HG02884 (cell line): ENCODE measurements at regions not wholly inside any gene's neighbourhood (a gene's known extent, or its start where the extent isn't known, plus 50 kb on each side); places are given as distances from the start of the nearest gene placed in this dataset.
A peak's percentile ranks its signal among the peaks of the same experiment; 100 is the strongest.
"Not testable (repeated sequence)": the region's sequence is repeated elsewhere in the genome, so short reads cannot be mapped to it uniquely, and the experiment has no call there.

Source experiments
- ATAC-seq: cut with Tn5 transposase; IDR thresholded peaks from one replicate; pipeline ENCODE4 v1.9.1; 2021; ENCODE audit warnings: mild to moderate bottlenecking, moderate library complexity; ENCODE audit not compliant: unreplicated experiment

DNA sequence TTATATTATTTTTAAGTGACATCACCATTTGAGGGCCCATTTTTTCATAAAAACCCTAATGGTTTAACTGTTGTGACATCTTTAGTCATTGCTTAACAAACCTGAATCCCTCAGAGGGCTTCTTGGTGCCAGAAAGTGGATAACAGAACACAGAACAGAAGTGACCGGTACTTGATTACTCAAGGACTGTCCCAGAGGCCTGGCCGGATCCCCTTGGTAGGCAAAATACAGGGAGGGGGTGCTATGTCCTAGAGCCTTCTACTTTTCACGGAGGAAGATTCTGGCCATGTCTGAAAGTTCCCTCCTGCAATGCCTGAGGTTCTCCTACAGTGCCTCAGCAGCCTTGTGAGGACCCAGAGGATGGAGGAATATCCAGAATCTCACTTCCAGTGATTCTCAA lies 94.3 kb upstream of the DCLK2 start:
- ATAC-seq = no peak

DNA sequence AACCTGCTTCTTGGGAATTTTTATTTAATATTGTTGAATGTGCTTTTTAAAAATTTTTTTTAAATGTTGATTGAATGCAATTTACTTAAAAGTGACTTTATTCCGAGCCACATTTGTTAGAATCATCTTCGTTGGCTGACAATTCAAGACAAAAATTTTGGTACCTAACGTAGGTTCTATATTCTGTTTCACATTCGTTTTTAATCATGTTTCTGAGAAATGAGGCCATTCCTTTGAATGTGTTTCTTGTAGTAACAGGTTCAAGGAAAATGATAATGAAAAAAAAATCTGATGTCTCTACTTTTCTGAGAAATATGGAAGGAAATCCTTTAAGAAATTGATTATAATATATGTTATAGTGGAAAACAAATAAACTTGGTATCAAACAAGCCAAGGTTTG lies 92.3 kb upstream of the DCLK2 start:
- no peak for ATAC-seq

DNA sequence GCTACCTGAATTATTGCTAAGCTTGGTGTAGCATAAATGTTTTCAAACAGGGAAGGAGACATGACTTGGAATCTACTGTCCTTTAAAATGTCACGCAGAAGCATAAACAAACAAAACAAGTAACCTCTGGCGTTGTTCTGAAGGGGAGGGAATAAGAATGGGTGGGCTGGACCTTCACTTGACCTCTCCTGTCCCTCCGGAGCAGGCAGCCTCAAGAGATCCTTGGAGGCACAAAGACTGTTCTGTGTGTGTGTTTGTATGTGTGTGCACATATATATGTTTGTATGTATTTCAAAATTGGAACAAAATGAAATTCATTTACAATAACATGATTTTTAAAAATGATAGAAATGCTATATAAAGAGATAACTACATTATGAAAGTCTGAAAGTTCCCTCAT lies 91.3 kb upstream of the DCLK2 start:
- ATAC-seq = no peak

DNA sequence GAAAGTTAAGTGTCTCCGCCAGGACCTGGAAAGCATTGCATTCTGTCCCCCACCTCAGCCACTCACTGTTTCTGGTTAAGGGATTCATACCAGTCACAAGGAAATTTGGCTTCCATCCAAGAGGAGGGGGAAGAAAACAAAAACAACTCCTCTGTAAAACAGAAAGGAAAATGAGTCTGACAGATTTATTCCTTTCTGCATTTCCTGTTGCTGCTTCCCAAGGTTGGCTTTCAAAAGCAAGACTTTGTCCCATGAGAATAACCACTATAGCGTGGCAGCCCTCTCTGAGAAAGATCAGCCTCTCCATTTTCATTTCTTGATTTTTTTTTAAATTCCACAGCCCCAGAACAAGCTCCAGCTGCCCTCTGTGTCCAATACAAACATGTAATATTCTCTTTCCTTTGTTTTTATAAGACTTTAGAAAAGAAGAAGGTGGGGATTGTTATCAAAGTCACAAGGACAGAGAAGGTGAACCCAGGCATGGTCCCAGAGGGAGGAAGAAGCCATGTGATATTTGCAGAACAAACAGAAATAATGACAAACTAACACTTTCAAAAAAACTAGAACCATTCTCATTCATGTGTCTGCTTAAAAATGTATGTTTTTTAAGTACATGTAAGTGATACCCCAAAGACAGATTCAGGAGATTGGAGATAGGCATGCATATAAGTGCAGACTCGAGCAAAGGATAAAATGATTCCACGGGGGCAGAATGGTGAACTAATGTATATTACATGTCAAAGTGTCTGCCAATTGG lies 90.7 kb upstream of the DCLK2 start:
- ATAC-seq = no peak

DNA sequence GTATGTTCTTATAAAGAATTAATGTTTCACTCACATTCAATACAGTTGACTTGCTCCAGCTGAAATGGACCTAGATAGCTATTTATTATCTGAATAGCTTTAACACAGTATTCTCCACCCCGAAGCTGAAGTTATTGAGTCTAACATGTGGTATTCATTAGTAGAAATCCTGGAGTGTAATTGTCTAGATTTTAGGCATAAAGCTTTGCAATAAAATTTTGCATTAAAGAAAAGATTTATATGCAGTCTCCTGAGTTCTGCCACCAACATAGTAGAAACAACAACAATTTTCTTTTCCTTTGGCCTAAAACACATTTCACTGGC lies 90.2 kb upstream of the DCLK2 start:
- no peak for ATAC-seq

DNA sequence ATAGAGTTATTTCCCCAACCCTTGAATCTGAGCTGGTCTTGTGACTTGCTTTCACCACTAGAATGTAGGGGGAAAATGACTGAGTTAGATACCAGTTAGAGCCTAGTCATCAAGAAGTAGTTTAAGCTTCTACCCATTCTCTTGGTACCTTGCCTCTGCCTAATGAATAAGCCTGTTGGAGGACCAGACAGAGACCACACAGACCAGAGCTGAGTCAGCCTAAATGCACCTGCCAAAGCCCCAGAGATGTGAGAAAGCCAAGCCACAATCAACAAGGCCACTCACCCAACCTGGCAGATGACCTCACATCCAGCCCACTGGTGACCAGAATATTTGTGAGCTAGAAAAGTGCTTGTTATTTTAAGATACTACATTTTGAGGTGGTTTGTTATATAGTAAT lies 85.2 kb upstream of the DCLK2 start:
- no peak for ATAC-seq

DNA sequence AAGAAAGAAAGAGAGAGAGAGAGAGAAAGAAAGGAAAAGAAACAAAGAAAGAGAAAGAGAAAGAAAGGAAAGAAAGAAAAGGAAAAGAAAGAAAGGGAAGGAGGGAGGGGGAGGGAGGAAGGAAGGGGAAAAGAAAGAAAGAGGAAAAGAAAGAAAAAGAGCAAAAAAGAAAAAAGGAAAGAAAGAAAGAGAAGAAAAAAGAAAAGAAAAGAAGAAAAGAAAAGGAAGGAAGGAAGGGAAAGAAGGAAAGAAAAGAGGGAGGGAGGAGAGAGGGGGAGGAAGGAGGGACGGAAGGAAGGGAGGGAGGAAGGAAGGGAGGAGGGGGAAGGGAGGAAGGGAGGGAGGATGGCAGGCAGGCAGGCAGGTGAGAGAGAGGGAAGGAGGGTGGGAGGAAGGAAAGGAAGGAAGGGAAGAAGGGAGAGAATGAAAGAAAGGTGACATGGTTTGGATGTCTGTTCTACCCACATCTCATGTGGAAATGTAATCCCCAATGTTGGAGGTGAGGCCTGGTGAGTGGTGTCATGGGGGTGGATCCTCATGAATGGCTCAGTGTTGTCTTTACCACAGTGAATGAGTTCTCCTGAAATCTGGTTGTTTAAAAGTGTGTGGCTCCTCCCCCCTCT lies 83.0 kb upstream of the DCLK2 start:
- no peak for ATAC-seq

DNA sequence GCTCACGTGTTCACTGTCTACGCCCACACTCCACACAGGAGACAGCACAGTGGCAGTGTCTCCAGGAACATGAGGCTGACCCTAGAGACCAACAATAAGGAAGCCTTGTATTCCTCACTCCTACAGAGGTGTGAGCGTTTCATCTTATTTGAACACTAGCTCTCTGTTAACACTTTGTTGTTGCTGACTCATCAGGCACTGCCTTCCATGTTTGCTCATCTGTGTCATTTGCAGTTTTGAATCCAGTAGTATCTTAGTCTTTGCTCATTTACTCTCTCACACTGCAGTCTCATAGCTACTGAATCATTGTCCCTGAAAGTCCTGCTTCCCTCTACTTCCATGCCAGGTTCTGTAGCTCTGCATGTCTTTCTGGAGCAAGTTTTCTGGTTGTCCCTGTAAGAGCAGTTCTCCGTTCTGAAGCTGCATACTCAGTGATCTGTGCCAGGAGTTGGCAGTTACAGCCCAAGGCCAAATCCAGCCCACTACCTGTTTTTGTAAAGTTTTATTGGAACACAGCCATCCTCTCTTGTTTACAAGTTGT lies 80.3 kb upstream of the DCLK2 start:
- ATAC-seq = peak; percentile 88

DNA sequence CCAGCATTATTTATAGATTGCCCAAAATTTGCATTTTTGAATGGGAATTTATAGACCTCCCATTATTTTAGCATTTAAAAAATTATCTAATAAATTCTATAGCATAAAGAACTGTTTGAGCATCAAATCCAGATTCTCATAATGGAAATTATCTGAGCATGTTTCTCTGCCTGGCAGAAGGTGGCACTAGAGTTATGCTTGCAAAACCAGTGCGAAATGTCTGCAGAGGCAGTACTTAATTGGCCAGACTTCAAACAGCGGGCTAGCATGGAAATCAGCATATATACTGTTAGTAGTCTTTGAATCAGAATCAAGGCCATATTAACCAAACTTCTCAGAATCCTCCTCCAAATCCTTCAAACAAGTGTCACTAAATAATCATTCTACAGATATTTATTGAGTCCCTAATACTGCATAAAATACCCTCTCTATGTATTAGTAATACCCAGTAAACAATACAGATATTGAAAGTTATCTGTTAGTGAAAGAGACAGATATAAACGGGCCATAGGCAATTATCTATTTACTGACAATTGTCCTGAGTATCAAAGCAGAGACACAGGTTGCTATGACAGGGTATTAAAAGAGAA lies 78.7 kb upstream of the DCLK2 start:
- ATAC-seq = peak; percentile 40

DNA sequence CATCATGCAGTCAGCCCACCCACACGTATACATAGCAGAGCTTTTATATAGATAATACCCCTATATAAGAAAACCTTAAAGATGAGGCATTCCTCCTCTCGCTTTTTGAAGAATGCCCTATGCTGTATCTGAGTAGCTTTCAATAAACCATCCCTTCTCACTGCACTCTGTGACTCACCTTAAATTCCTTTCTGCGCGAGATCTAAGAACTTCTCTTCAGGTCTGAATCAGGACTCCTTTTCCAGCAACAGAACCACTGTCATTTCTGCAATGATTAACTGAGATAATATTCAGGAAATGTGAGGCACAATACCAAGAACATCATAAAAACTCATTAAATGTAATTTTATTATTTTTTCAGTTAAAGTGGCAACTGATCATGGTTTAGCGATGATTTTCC lies 76.4 kb upstream of the DCLK2 start:
- no peak for ATAC-seq

DNA sequence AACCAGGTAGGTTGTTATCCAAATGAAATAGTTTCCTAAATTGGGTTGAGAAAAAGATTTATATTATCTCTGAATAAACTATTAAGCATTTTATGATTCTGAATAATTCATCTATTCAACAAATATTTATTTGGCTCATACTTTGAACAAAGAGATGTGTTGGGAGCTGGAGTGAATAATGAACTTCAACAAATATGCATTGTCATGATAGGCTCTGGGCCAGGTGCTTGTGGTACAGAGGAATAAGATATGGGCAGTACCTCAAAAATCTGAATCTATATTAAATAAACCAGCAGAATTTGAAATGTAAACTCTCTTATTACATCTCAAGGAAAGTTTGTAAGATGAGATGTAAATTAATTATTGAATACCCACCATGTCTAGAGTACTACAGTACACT lies 75.7 kb upstream of the DCLK2 start:
- ATAC-seq = no peak

DNA sequence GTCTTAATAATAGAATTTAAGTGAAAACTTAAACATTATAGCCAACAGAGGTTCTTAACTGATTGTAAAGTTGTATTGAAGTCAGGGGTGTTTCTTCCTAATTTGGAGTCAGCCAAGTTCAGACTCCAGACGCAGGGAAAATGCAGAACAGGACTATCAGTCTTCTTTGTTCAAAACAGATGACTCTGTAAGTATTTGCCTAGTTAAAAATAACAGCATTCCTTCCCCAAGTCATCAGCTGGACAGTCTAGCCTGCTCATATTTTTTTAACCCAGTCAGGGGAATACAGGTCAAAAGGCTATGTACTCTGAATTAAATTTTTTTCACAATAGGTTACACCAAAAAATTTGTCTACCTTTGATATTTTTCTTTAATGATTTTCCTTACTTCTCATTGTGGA lies 73.8 kb upstream of the DCLK2 start:
- no peak for ATAC-seq

DNA sequence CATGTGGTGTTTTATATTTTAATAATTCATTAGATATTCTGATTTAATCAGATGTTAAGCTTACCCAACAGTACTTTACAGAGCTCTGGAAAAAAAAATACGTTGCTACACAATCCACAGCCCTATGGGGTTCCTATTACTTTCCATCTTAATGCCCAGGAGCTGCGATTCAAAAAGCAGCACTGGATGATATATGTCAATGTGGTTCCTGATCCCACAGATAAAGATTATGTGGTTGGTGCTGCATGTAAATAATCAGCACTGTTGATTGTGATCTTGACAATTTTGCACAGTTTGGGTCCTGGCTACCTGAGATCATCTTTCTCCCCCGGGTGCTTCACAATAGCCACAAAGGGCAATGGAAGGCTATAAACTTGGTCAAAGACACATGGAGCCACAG lies 72.7 kb upstream of the DCLK2 start:
- no peak for ATAC-seq

DNA sequence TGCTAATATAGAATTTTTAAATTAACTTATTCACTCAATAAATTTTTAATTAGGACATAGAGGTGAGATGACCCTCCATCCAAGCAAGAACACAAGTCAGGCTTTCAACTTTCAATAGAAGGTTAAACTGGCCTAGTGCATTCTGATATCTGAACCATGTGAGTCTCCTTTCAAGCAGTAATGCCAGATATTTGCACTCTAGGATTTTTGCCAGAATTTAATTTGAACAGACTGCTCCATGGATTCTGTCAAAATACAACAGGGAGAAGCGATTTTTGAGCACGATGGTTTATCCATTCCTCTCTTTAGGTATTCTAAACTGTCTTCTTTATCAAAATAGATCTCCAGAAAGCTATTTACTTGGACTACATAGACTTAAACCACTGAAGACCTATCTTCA lies 72.0 kb upstream of the DCLK2 start:
- ATAC-seq = no peak

DNA sequence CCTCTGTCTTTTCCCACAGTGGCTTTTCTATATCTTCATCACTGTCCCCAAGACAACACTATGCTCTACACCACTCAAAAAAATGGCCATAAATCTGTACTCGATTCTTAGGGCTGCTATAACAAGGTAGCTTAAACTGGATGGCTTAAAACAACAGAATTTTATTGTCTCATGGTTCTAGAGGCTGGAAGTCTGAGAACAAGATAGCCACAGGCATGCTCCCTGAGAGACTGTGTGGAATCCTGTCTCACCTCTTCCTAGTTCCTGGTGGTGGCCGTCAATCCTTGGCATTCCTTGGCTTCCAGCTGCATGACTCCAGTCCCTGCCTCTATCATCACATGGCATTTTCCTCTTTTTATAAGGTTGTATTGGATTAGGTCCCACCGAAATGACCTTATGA lies 70.7 kb upstream of the DCLK2 start:
- no peak for ATAC-seq

DNA sequence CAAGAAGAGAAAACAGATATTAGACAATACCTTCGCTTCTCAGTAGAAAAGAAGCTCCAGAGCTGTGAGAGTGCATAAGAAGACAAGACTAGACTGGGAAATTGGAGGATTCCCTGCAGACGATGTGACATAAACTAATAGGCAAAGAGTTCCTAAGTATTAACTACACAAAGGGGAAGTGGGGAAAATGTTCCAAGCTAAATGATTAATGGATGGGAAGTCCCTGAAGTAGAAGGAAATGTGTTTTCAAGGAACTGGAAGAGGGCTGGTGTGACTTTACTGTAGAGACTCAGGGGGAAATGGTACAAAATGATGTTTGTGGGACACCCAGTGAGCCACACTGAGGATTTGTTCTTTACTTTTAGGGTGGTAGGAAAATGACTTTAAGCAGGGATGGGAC lies 69.7 kb upstream of the DCLK2 start:
- ATAC-seq = no peak

DNA sequence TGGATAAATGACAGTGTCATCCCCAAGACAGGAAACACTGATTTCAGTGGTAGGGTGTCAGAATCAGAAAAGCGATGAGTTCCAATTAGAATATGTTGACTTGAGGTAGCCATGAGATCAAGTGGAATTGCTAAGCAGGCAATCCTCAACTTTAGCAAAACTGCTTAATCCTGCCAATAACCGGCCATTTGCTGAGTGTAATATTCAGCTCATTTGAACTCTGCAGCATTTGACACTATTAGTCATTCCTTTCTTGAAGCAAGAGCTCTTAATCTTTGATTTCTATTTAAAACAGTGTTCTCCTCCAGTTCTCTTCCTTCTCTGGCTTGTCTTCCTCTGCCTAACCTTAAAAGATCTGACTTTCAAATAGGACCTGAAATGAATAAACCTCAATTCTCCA lies 68.7 kb upstream of the DCLK2 start:
- ATAC-seq = no peak

DNA sequence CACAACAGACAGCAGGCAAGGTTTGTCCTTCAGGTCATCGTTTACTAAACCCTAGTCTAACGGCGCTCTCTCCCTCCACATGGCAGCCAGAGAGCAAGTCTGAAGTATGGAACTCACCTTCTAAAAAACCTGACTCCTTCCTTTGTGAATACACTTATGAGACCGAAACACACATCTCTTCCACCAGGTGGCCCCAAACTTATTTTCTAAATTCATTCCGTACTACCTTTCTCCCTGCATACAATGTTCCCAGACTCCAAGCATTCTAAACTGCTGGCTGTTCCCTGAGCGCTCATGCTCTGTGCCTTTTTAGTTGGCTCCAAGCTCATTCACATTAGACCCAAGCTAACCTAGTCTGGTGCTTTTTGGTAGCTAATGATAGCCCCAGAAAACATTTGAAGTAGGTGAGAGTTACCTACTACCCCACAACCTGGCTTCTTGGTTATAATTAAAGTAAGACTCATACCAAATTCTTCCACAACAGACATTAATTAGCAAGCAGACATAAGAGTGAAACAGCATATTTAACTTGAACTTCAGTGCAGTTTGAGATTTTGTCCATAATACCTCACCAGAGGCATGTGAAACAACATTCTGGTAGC lies 67.6 kb upstream of the DCLK2 start:
- peak; percentile 68 for ATAC-seq

DNA sequence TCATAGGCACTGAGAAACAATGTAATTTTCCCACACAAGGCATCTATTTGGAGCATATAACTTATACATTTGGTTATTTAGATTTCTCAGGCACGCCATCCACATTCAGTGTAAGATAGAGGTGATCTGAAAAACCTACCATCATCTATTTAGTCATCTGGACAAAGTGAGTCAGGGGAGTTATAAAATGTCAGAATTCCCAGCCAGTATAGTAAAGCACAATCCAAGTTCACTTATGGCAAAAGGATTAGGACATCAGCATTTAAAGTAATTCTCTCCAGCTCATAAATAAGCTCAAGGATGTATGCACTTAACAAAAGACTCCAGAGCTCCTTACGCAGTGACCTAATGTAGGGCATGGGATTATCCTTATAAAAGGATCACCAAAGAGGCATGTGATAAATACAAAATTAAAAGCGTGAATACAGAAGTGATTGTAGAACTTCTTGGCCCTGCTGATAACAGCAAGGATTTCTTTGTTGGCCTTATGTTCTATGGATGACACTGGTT lies 65.3 kb upstream of the DCLK2 start:
- no peak for ATAC-seq

DNA sequence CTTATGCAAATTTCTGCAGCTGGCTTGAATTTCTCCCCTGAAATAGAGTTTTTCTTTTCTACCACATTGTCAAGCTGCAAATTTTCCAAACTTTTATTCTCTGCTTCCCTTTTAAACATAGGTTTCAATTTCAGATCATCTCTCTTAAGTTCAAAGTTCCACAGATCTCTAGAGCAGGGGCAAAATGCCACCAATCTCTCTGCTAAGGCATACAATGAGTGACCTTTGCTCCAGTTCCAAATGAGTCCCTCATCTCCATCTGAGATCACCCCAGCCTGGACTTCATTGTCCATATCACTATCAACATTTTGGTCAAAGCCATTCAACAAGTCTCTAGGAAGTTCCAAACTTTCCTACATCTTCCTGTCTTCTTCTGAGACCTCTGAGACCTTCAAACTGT lies 62.3 kb upstream of the DCLK2 start:
- ATAC-seq = not testable (repeated sequence)

DNA sequence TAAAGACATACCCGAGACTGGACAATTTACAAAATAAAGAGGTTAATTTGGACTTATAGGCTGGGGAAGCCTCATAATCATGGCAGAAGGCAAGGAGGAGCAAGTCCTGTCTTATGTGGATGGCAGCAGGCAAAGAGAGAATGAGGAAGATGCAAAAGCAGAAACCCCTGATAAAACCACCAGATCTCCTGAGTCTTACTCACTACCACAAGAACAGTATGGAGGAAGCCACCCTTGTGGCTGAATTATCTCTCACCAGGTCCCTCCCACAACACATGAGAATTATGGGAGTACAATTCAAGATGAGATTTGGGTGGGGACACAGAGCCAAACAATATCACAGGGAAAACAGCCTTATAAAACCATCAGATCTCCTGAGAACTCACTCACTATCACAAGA lies 61.6 kb upstream of the DCLK2 start:
- not testable (repeated sequence) for ATAC-seq

DNA sequence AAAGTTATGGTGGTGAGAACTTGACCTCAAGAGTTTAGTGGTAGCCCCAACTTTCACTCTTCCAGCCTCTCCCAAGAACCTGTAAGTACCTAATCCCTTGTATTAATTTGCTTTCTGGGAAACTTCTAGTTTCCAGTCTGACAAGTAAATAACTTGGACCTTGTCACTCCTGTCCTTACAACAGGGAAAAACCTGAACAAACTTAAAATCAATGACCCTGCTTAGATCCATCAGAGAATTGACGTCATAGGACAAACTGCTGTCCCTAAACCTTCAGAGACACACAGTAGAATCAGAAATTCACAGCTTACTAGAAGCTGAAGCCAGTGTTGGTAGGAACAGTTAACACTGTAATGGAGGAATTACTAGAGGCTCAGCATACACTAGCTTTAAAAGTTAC lies 60.0 kb upstream of the DCLK2 start:
- no peak for ATAC-seq
